AG20443 (cell line): ENCODE measurements at regions not wholly inside any gene's neighbourhood (a gene's known extent, or its start where the extent isn't known, plus 50 kb on each side); places are given as distances from the start of the nearest gene placed in this dataset.
A peak's percentile ranks its signal among the peaks of the same experiment; 100 is the strongest.
"Not testable (repeated sequence)": the region's sequence is repeated elsewhere in the genome, so short reads cannot be mapped to it uniquely, and the experiment has no call there.

Source experiments
- DNase-seq: peaks from one replicate; pipeline ENCODE4 v3.0.0; 2012; ENCODE audit warnings: low spot score, mixed read lengths

DNA sequence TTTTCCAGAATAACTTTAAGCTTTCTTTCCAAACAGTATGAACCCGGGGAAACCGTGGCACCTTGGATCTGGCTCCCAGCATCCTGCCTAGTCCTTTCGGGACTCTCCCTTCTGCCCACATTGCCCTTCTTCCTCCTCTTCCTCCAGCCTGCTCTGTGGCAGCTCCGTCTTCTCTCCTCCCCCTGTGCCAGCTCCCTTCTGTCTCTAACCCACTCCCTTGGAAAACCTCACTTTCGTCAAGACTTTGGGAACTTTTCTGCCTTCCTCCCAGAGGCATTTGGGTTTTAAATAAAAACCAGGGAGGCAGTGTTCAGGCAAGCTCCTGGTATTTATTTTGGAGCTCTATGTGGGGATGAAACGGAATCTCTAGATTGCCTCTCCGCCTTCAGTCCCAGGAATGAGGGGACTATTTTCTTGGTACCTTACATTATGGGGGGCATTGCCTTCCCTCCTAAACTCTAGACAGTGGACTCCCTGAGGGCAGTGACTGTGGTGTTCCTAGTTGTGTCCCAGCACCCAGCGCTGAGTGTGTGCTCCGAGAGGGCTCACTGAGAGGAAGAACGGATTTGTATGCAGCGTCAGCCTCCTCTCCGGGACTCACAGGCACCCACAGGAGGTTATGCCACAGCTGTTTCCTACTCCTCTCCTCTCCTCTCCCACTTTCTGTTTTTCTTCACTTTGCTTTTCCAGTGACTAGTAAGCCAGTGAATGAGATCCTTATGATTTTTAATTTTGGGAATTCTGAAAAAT is 105.4 kb upstream of the MRPS22 start:
- peak; percentile 75 for DNase-seq

DNA sequence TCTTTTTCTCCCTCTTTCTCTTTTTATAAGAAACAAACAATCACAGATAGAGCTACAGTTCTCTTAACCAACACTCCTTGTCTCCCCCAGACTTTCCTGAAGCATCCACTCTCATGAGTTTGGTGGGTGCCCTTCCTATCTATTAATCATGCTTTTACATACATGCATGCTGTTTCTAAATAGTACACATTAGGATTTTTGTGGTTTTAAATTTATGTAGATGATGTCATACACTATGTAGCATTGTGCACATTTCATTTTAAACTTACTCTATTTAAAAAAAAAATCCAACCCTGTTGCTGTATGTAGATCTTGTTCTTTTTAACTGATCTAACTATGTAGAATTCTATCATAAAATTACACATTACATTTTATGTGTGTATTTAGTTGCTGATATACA is 104.3 kb upstream of the MRPS22 start:
- no peak for DNase-seq

DNA sequence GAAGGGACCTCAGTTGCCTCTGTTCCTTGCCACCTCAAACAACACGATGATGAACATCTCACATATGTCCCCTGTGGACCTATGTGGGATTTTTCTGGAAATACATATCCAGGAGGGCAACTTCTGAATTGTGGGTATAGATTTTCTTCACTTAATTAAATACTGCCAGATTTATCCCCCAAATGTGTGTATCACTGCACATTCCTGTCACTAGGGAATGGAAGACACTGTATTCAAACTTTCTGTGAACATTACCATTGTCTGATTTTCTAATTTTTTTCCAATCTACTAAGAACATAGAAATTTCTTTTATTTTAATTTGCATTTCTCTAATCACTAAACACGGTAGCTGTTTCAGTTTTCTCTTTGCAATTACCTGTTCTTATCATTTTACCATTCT is 102.0 kb upstream of the MRPS22 start:
- DNase-seq, result no peak

DNA sequence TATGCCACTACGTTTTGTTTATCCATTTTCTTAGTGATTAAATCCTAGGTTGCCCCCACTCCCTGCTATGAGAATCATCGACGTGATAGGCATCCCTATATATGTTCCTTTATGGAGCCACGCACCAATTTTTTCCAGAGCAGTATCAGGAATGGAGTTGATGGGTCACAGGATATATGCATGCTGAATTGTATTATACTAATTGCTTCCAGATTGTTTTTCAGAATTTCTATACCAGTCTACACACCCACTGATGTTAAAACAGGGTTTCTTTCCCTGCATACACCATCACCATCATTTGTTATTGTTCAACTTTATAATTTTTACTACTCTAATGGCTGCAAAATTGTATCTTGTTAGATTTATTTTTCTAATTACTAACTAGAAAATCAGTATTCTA is 100.1 kb upstream of the MRPS22 start:
- DNase-seq, result no peak

DNA sequence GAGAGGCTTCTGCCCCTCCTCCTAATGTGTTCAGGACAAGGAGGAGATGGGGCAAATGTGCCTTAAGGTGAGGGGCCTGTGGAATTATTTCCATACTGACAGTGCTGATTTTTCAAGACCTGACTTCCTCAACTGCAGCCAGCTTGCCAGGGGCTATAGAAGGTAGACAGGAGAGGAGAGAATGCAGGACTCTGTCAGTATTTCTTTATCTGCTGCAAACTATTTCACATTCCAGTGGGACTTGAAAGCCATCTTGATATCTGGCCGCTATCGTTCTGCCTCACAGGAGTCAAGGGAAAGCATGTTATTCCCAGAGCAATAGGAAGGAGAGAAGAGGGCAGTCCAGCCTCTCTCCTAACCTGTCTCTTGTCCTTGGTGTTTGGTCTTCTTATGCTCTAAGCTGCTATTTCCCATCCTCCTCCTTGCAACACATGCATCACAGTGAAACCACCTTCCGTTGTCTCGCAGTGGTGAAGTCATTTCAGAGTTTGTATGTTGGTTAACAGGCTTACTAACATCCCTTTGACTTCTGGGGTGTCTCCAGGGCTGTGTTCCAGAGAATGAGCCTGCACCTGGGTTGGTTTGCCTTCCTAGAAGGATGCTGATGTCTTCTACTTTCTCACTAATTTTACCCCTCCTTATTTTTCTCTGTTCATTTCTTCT is 95.1 kb upstream of the MRPS22 start:
- DNase-seq, result no peak

DNA sequence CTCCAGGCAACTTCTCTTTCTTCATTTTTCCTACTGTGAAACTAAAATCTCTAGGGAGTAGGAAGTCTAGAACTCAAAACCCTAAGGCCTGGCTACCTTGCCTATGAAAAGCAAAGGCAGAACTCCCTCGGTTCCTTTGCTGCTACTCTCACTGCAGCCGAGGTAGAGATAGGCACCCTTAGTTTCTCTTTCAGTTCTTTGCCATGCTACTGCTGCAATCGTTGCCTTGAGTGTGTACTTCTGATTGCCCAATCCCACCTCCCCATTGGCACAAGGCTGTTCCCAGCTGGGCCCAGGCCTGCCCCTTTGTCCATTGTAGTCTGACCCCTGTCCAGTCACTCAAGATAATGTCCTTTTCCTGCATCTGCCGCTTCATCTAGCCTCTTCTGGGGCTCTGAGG is 92.3 kb upstream of the MRPS22 start:
- DNase-seq, result no peak

DNA sequence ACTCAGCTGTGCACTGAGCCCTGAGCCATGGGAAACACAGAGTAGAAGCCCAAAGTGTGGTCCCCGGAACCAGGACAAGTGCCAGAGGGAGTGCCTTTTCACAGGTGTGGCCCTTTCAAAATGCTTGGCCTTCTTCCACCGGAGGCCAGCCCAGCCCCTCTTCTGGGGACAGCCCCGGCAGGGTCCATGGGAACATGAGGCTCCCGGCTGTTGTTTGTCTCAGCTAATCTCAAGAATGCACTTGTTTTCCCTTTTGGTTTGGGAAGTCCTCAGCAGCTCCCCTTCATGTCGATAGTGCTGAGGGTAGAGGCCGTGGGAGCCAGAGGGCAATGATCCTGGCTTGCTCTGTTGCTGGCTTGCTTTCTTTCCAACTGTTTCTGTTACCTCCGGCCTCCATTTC is 91.1 kb upstream of the MRPS22 start:
- no peak for DNase-seq

DNA sequence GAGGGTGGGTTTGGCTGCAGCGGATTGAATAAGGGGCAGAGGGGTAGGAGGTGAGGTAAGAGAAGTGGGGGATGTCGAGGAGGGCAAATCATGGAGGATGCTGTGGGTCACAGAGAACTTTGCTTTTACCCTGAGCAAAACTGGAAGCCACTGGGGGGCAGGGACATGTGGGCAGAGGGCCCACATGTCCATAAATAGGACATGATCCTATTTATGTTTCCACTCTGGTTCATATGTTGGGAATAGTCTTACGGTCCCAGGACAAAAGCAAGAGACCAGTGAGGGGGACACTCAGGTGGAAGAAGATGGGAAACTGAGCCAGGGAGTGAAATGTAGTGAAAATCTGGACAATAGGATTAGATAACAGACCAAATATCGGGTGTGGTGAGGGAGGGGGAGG is 85.5 kb upstream of the MRPS22 start:
- DNase-seq, result no peak

DNA sequence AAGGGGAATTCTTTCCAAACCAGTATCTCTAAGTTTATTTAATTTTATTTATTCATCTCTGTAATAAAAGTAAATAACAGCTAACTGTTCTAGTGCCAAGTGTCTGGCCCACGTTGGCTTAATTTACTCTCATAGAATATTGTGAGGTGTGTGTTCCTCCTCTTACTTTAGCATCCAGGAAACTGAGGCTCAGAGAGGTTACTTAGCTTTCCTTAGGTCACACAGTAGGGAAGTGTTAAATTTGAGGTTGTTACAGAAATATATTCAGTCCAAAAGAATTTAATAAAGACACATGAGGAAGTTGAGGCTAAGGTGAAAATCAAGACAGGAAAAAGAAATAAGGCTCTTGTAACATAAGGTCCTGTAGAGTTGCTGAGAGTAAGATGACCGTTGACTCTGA is 84.4 kb upstream of the MRPS22 start:
- no peak for DNase-seq

DNA sequence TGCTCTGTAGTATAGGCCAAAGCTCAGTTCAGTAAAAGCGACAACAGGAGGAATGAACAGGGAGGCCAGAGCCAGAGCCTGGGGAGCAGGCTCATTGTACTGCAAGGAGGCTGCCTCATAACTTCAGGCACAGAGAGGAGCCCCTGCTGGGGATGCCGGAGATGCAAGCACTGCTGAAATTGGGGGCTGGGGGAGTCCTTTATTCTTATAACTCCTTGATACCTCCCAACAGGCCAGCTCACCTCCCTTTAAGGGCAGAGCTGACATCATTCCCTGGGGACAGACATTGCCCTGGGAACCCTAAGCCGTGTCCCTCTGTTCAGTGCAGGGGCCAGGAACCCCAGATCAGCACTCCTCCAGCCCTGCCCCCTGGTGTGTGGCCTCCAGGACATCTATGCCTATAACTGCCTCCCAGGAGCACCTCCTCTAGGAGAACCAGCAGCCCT is 83.8 kb upstream of the MRPS22 start:
- no peak for DNase-seq

DNA sequence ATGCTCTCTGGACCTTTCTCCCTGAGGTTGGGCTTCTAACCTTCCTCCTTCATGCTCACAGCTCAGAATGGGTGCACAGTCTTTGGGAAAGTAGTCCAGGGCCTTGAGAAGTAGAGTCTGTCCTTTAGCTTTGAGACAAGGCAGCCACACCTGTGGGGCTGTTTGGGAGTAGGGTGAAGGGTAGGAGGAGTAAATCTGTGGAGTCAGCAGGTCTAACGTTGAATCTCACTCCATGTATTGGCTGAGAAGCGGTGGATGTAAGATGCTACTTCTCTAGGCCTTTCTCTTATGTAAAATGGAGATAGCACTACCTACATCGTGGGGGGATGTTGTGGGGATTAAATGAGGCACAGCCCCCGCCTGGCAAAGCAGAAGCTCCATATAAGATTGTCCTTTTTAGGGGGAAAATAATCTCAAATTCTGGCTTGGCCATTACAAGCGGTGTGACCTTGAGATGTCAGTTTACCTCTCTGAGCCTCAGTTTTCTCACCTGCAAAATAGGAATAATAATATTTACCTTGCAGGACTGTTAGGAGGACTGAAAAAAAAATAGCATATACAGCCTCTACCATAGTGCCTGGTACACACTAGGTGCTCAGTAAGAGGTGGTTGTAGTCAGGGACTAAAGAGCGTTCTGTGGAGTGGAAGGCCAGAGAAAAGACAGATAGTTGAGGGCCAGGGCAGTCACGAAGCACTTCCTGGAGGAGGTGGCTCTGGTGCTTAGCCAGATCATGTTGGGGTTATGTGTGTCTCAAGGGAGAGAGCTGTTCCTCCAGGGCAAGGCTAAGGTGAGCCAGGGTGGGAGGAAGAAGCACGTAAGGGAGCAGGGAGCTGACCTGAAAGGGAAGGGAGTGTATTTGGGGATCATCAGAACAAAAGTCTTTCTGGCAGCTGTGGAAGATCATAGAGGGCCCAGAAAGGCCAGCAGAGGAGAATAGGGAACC is 82.8 kb upstream of the MRPS22 start:
- no peak for DNase-seq

DNA sequence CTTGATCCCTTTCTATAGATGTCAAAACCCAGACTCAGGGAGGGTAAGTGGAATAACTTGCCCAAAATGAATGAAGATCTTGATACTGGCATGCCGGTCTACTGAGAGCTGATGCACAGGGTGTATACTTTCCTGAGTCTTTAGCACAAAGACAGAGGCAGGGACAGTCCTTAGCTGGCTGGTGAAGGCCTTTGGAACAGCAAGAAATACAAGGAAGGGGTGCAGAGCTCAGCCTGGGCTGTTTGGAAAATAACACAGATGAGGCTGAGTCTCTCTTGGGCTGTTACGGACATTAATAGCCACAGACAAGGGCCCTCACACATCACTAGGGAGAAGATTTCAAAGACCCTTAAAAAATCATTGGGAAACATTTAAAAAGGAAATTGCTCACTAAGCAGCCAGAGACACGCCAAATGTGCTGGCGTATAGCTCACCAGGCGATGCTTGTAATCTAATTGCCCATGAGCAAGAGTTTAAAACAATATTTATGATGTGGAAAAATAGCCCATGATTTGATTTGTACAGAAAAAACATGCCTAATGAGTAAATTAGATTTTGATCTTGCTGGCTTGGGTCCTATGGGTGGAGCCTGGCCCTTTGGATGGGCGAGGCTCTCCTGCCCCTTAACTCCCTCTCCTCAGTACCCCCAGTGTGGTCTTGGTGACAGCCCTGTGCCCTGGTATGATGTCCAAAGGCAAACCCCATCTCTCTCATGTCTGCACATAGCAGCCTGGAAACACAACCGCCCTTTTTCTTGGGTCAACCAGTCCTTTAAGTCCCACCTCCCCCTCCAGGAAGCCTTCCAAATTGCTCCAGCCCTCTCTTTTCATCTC is 81.8 kb upstream of the MRPS22 start:
- no peak for DNase-seq

DNA sequence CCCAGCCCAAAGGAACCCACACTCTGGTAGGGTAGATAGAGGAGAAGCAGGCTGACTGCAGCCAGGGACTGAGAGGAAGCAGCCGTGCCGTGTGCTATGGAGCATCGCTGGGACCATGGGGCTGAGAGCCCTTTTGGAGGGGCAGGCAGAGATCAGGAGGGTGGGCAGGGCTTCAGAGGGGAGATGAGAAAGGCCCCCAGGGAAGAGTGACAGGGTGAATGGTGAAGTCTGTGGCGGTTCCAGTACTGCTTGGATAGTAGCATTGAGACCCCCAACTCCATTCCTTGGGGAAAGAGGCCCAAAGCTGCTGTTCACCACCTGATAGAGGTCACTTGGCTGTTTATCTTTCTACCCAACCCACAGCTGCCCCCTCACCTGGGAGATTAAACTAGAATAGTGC is 80.0 kb upstream of the MRPS22 start:
- no peak for DNase-seq

DNA sequence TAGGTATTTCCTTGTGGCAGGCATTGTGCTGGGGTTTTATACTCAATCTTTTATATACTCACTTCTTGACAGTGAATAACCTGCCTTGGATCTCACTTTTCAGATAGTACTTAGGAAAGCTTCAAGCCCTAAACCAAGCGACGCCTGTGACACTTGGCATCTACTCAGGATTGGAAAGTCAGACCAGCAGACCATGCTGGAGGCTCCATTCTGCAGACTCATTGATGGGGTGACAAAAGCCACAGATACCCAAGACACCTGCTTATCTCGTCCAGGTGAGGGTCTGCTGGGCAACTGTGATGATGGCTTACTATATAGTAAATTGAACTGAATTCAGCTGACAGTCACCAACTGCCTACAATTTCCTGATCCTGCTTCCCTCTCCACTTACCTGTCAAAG is 79.4 kb upstream of the MRPS22 start:
- DNase-seq, result no peak

DNA sequence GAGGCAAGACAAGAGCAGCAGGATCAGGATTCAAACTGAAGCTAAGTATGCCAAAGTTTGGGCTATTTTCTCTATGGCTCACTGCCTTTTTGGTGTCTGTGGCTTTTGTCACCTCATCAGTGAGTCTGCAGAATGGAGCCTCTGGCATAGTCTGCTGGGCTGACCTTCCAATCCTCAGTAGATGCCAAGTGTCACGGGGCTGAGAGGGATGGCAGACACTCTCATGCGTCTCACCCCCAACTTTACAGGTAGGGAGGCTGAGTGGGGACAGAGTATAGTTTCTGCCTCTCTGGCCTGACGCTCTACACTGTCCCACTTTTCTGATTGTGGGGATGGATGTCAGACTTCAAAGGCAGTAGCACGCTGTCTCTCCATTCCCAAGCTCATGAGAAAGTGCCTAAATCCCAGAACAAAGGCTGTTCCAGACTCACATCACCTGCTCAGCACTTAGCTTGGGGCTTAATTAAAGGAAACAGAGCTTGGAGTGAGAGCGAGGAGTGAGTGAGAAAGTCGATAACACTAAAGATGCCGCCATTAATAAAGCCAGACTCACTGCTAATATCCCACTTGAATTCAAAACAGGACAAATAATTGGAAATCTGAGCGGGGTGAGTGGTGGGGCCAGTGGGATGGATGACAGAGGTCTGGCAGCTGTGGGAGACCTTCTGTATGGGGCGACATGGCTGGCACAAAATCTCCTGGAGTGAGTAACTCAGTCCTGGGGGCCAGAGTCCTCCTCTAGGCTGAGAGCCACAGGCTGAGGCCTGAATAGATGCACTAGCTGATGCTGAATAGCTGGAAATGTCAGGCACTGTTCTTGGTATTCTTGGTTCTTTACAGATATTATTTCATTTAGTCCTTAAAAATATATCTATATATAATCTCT is 78.4 kb upstream of the MRPS22 start:
- no peak for DNase-seq

DNA sequence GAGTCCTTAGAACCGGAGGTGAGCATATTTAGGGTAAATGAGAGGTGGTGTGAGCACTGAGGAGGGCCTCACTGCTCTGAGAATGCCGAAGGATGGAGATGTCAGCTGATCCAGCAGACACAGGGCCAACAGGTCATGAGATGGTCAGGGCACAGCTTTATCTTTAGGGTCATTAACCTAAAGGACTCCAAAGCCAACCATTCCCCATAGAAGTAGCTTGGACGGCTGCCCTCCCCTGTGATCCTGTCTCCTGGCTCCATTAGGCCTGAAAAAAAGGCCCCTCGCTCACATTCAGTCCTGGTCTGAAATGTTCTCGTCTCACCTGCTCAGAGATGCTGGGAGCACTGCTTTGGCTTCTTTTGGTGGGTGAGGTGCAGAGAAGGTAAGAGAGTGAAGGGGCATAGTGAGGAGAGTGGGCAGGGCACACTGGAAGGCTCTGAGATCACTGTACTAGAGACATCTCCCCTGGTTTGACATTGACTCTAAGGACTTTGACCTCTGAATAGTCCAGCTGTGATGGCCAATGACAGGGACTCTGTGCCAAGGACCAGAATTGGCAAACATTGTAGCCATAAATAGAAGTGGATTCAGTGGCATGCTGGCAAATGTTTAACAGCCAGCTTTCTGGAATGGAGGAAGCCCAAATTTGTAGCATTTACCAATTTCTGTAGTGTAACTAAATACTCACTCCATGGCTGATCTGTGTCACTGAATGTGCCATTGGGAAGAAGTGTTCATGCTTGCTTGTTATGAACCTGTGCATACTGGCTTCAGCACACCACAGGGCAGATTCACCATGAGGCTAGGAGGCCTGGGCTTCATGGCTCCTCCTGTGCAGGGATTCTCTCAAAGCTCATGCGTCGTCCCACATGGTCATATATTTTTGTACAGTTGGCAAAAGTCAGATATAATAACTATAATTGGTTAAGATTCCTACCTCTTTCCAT is 76.2 kb upstream of the MRPS22 start:
- no peak for DNase-seq

DNA sequence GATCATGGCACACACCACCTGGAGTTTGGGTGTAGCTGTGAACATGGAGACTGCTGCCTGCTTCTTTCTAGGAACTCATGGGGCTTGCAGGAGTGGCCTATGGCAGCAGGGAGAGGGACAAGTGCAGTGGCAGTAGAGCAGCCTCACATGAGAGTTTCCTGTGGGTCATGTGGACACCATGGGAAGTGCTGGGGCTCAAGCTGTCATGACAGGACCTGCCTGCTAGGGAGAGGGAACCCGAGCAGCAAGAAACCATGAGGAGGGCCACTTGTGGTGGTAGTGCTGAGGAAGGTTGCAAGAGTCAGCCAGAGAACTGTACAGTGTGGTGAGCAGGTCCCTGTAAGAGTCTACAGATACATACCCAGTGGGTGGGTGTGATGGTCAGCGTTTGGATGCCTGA is 73.8 kb upstream of the MRPS22 start:
- no peak for DNase-seq

DNA sequence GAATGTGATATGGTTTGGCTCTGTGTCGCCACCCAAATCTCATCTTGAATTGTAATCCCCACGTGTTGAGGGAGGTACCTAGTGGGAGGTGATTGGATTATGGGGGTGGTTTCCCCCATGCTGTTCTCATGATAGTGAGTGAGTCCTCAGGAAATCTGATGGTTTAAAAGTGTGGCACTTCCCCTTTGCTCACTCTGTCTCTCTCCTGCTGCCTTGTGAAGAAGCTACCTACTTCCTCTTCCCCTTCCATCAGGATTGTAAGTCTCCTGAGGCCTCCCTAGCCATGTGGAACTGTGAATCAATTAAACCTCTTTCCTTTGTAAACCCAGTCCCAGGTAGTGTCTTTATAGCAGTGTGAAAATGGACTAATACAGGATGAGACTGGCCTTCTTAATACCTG is 73.2 kb upstream of the MRPS22 start:
- not testable (repeated sequence) for DNase-seq

DNA sequence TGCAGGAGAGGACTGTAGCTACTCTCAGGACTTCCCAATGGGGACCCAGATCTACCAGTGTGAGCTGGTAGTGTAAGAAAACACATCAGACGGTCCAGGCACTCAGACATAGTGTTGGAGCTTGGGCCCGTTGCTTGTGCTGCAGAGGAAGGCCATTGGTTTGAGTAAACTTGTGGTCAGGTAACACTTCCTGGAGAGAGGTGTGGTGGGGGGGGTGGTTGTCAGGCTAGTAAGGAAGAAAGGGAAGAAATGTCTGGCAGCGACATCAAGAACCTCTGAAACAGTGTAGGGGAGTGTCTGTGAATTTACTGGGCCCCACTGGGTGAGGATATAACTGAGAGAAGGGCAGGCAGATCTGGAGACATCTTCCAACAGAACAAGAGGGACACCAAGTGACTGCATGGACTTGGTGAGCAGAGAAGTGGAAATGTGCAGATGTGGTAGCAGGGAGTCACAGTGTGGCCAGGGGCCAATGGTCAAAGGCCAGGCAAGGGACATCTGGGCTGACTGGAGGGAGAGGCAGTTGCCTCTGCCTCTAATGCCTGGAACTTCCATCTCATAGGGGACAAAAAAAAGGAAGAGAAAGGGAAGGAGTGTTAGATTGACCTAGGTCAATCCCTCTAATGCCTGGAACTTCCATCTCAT is 63.7 kb upstream of the MRPS22 start:
- DNase-seq, result no peak
